ENCODE measurements at regions not wholly inside any gene's neighbourhood (a gene's known extent, or its start where the extent isn't known, plus 50 kb on each side); places are given as distances from the start of the nearest gene placed in this dataset.

DNA sequence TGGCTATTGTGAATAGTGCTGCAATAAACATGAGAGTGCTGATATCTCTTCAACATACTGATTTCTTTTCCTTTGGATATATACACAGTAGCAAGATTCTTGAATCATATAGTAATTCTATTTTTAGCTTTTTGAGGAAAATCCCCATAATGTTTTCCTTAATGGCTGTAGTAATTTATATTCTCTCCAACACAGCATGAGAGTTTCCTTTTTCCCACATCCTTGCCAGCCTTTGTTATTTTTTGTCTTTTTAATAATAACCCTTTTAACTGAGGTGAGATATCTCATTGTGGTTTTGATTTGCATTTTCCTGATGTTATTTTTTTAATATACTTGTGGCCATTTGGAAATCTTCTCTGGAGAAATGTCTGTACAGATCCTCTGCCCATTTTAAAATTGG lies 132.6 kb downstream of the PRL start:
- POLR2A ChIA-PET (ENCODE audit: unreplicated experiment), result no interaction called here
- Histone ChIP-seq H3K4me3 (ENCODE audit: insufficient read depth, low read depth, low read length) (no peak overlapping the region), H3K18ac (ENCODE audit: low read depth, low read length) (no peak overlapping the region), H2AK9ac (replicated peaks; ENCODE audit: low read depth, low read length, poor library complexity) (no peak overlapping the region), H4K8ac (ENCODE audit: low read depth in 2 of 2, low read length in 2 of 2) (no peak overlapping the region), H2AK5ac (ENCODE audit: low read depth, low read length) (no peak overlapping the region), H4K20me1 (ENCODE audit: insufficient read depth, low read length) (no peaks in the 10 kb centered on the region), H3K27me3 (ENCODE audit: control insufficient read depth, insufficient read depth, low read length) (no peaks in the 10 kb centered on the region), H3K4me1 (ENCODE audit: control insufficient read depth, insufficient read depth, low read length) (no peaks in the 10 kb centered on the region), H3K23ac (ENCODE audit: low read depth, low read length) (no peak overlapping the region), H3K9me1 (ENCODE audit: insufficient read depth, low read length) (no peaks in the 10 kb centered on the region), H3K4ac (ENCODE audit: low read depth, low read length) (no peak overlapping the region), H2BK15ac (ENCODE audit: low read depth, low read length) (no peak overlapping the region), H2AFZ (replicated peaks; ENCODE audit: low read length, poor library complexity) (no peak overlapping the region), H3K79me1 (ENCODE audit: low read depth in 1 of 2, low read length in 2 of 2) (no peaks in the 10 kb centered on the region), H2BK20ac (ENCODE audit: low read depth, low read length) (no peak overlapping the region), H2BK120ac (ENCODE audit: low read depth, low read length) (no peak overlapping the region), H2BK5ac (ENCODE audit: low read depth, low read length, poor library complexity, severe bottlenecking) (no peak overlapping the region), H4K91ac (ENCODE audit: insufficient read depth, low read depth, low read length) (no peak overlapping the region), H3K9ac (ENCODE audit: low read depth, low read length) (no peak overlapping the region), H3K4me2 (ENCODE audit: low read depth, low read length) (no peak overlapping the region), H3K27ac (ENCODE audit: insufficient read depth, low read length) (no peak overlapping the region), H4K5ac (ENCODE audit: low read depth, low read length) (no peak overlapping the region), H3K14ac (replicated peaks; ENCODE audit: low read depth, low read length) (no peak overlapping the region), H3K9me3 (ENCODE audit: control insufficient read depth, insufficient read depth, low read length) (no peaks in the 10 kb centered on the region; the same call in 1 of the 2 replicates), H3K36me3 (ENCODE audit: control insufficient read depth, insufficient read depth, low read length) (no peaks in the 10 kb centered on the region), H3K56ac (ENCODE audit: extremely low read depth, insufficient read depth, low read length) (no peak overlapping the region)
- dilution Hi-C loops (cut with HindIII; ENCODE audit: low sequenced_read_pairs, unreplicated experiment), result no loop called here
- ATAC-seq (ENCODE audit: low read depth) (no peak), DNase-seq (no peak)
- CTCF ChIA-PET, result no interaction called here
- no TSS peak for BruUV-seq (replicated peaks)
- intact Hi-C loops (cut with micrococcal nuclease), result no loop called here
- in situ Hi-C loops (cut with MboI; ENCODE audit: low sequenced_read_pairs), result no loop called here
- TF ChIP-seq FOS (IDR thresholded peaks at IDR 0.05; ENCODE audit: low read depth, low read length), result no peak
- no peak for TF ChIP-seq RFX5 (IDR thresholded peaks at IDR 0.05; ENCODE audit: low read depth, low read length)
- TF ChIP-seq, protein P1, sequence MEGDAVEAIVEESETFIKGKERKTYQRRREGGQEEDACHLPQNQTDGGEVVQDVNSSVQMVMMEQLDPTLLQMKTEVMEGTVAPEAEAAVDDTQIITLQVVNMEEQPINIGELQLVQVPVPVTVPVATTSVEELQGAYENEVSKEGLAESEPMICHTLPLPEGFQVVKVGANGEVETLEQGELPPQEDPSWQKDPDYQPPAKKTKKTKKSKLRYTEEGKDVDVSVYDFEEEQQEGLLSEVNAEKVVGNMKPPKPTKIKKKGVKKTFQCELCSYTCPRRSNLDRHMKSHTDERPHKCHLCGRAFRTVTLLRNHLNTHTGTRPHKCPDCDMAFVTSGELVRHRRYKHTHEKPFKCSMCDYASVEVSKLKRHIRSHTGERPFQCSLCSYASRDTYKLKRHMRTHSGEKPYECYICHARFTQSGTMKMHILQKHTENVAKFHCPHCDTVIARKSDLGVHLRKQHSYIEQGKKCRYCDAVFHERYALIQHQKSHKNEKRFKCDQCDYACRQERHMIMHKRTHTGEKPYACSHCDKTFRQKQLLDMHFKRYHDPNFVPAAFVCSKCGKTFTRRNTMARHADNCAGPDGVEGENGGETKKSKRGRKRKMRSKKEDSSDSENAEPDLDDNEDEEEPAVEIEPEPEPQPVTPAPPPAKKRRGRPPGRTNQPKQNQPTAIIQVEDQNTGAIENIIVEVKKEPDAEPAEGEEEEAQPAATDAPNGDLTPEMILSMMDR (conservative IDR thresholded peaks at IDR 0.05; ENCODE audit: low read depth, low read length), result no peak
- no peak for TF ChIP-seq USF2 (IDR thresholded peaks at IDR 0.05; ENCODE audit: low read depth, low read length)
- no peak for TF ChIP-seq POLR2A (IDR thresholded peaks at IDR 0.05; ENCODE audit: low read depth, low read length)
- no peak for TF ChIP-seq CHD1 (IDR thresholded peaks at IDR 0.05; ENCODE audit: low read depth, low read length)
- TF ChIP-seq MAZ (IDR thresholded peaks at IDR 0.05; ENCODE audit: borderline replicate concordance, low read depth, low read length), result no peak
- TF ChIP-seq MXI1 (IDR thresholded peaks at IDR 0.05; ENCODE audit: borderline replicate concordance, low read depth, low read length), result no peak
- TF ChIP-seq MAFK (IDR thresholded peaks at IDR 0.05; ENCODE audit: low read depth, low read length), result no peak
- no peak for TF ChIP-seq RAD21 (IDR thresholded peaks at IDR 0.05; ENCODE audit: low read length)
- no peak for TF ChIP-seq RCOR1 (IDR thresholded peaks at IDR 0.05; ENCODE audit: insufficient replicate concordance, low read length)
- TF ChIP-seq CEBPB (IDR thresholded peaks at IDR 0.05; ENCODE audit: low read depth, low read length), result no peak
- TF ChIP-seq, protein P2, sequence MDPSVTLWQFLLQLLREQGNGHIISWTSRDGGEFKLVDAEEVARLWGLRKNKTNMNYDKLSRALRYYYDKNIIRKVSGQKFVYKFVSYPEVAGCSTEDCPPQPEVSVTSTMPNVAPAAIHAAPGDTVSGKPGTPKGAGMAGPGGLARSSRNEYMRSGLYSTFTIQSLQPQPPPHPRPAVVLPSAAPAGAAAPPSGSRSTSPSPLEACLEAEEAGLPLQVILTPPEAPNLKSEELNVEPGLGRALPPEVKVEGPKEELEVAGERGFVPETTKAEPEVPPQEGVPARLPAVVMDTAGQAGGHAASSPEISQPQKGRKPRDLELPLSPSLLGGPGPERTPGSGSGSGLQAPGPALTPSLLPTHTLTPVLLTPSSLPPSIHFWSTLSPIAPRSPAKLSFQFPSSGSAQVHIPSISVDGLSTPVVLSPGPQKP (IDR thresholded peaks at IDR 0.05; ENCODE audit: borderline replicate concordance, low read depth, low read length), result no peak
- no peak for TF ChIP-seq BHLHE40 (IDR thresholded peaks at IDR 0.05; ENCODE audit: low read depth, low read length)
- TF ChIP-seq NFE2L2 (IDR thresholded peaks at IDR 0.05; ENCODE audit: low read depth, low read length), result no peak
- no peak for TF ChIP-seq SMC3 (IDR thresholded peaks at IDR 0.05; ENCODE audit: low read depth, low read length)
